ENCODE measurements at regions not wholly inside any gene's neighbourhood (a gene's known extent, or its start where the extent isn't known, plus 50 kb on each side); places are given as distances from the start of the nearest gene placed in this dataset.

DNA sequence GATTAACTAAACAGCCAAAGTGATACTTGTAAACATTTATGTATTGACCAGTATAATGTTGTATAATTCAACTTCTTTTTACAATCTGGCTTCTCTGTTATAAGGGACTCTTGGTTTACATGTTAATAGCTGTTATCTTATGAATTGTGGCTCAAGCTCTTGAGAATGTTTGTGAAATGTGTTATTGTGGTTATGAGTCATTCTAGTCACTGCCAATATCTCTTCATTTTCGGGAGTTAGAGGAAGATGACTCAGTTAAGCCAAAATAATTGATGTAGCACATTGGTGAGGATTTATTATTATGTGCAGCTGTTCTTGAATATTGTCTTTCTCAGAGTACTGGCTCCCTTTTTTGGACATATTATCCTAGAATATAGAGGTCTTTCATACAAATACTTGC, 655.2 kb upstream of the RIOK2 start:
- TF ChIP-seq, protein P1, sequence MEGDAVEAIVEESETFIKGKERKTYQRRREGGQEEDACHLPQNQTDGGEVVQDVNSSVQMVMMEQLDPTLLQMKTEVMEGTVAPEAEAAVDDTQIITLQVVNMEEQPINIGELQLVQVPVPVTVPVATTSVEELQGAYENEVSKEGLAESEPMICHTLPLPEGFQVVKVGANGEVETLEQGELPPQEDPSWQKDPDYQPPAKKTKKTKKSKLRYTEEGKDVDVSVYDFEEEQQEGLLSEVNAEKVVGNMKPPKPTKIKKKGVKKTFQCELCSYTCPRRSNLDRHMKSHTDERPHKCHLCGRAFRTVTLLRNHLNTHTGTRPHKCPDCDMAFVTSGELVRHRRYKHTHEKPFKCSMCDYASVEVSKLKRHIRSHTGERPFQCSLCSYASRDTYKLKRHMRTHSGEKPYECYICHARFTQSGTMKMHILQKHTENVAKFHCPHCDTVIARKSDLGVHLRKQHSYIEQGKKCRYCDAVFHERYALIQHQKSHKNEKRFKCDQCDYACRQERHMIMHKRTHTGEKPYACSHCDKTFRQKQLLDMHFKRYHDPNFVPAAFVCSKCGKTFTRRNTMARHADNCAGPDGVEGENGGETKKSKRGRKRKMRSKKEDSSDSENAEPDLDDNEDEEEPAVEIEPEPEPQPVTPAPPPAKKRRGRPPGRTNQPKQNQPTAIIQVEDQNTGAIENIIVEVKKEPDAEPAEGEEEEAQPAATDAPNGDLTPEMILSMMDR (IDR thresholded peaks at IDR 0.05), result no peak

DNA sequence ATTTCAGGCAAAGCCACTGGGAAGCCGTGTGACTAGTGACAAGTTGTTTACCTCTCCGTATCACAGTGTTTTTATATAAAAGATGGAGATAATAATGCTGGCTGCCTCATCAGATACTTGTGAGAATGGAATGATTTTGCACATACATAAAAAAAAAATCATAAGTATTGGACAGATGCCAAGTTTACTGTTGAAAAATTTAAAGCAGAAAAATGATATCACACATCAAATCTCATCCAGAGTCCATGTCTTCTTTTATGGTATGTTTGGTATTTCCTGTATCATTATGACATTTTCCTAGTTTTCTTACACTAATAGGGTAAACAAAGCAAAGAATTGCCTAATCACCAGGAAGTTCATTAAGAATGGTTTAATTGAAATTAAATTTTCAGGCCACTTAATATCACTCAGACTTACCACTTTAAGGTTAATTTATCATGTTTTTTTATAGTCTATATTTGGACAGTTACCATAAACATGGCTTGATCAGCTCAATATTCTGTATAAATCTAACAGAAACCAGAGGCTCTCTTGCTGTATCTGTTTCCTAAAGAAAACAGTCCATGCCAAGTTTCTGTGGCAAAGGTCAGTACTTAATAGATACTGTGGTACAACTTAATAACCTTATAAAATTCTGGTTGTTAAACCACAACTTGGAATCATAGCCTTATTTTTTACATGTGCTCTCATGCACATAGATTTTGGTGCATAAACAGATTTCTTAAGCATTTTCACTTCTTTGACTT, 656.5 kb upstream of the RIOK2 start:
- TF ChIP-seq, protein P1 (IDR thresholded peaks at IDR 0.05), result no peak

GRCh38 chr5:97840643-97841042, 657.6 kb upstream of the RIOK2 start:
- TF ChIP-seq, protein P1 (IDR thresholded peaks at IDR 0.05), result no peak

GRCh38 chr5:97842687-97843086, 659.6 kb upstream of the RIOK2 start:
- TF ChIP-seq, protein P1 (IDR thresholded peaks at IDR 0.05), result no peak

DNA sequence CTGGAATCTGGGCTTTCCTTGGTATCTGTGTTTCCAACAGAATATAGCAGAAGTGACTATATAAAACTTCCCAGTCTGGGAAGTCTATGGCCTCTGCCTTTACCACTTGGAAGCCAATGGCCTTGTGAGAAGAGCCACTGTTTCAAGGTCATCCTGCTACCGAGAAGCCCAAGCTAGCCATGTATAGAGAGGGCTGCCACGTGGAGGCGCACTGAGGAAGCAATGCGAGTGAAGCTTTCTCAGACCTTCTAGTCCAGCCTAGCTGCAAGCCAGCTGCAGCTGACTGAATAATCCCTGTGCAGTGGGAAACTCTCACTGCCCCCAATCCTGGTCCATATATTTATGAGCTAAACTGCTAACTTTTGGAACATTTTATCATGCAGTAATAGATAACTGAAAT, 661.8 kb upstream of the RIOK2 start:
- TF ChIP-seq, protein P1 (IDR thresholded peaks at IDR 0.05), result no peak

GRCh38 chr5:97846643-97847042, 663.6 kb upstream of the RIOK2 start:
- TF ChIP-seq, protein P1 (IDR thresholded peaks at IDR 0.05), result no peak

GRCh38 chr5:97847920-97848631, 665.0 kb upstream of the RIOK2 start:
- TF ChIP-seq, protein P1 (IDR thresholded peaks at IDR 0.05), result no peak
